HUES64 (cell line): ENCODE measurements at regions not wholly inside any gene's neighbourhood (a gene's known extent, or its start where the extent isn't known, plus 50 kb on each side); places are given as distances from the start of the nearest gene placed in this dataset.

ENCODE experiments used
- H3K27ac ChIP-seq: 2 replicates; pipeline ENCODE4 v1.7.0; 2013; ENCODE audit warnings: low read depth, low read length, inconsistent platforms
- H3K27me3 ChIP-seq: 2 replicates; pipeline ENCODE4 v1.6.1; 2013; ENCODE audit warnings: mild to moderate bottlenecking, low read length; ENCODE audit not compliant: insufficient read depth
- H3K36me3 ChIP-seq: 2 replicates; pipeline ENCODE4 v1.6.1; 2013; ENCODE audit warnings: mild to moderate bottlenecking, low read length; ENCODE audit not compliant: insufficient read depth
- H3K4me1 ChIP-seq: 2 replicates; pipeline ENCODE4 v1.6.1; 2013; ENCODE audit warnings: mild to moderate bottlenecking, low read length, moderate library complexity; ENCODE audit not compliant: insufficient read depth
- H3K4me3 ChIP-seq: 2 replicates; pipeline ENCODE4 v1.5.1; 2013; ENCODE audit warnings: mild to moderate bottlenecking, low read length, moderate library complexity
- H3K9ac ChIP-seq: 2 replicates; pipeline ENCODE4 v1.6.1; 2013; ENCODE audit warnings: mild to moderate bottlenecking, low read depth, low read length
- H3K9me3 ChIP-seq: 2 replicates; pipeline ENCODE4 v1.6.1; 2013; ENCODE audit warnings: low read depth, low read length; ENCODE audit not compliant: insufficient read depth
- WGBS: fragments of 150-250, 120-280 bp; methylation state at CpG from one replicate; pipeline ENCODE4 v1.1.7; 2013; ENCODE audit warnings: missing lambda C conversion rate; 5-methylcytosine and 5-hydroxymethylcytosine counted together

GRCh38 chr10:88209837-88210561, 346.6 kb downstream of the PTEN start:
- 0 out of 2 replicates have a peak, but pooled peaks cover 5% of the 10 kb centered on the region for H3K4me1 ChIP-seq
- H3K4me3 ChIP-seq, result no peak overlapping the region
- H3K9me3 ChIP-seq, result no peaks in the 10 kb centered on the region
- 95% methylated on average over 5 of the region's 5 CpGs for WGBS
- no peaks in the 10 kb centered on the region for H3K36me3 ChIP-seq
- no peak overlapping the region for H3K9ac ChIP-seq
- no peaks in the 10 kb centered on the region for H3K27me3 ChIP-seq
- H3K27ac ChIP-seq, result no peak overlapping the region

DNA sequence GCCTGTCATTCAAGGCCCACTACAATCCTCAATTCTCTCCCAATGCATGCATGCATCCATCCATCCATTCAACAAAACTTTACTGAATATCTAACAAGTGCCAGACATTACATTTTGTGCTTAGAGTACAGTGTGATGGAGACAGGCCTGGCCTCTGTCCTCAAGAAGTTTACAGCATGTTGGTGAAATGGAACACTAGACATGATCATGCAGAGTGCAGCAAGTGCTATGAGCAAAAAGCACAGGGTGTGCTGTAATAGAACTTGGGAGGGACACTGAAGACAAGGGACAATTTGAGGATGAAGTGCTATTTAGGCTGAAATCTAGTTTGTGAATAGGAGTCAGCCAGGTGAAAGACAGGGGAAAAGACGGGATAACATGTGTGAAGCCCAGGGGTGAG, 347.8 kb downstream of the PTEN start:
- H3K9me3 ChIP-seq, result no peaks in the 10 kb centered on the region
- no peak overlapping the region for H3K9ac ChIP-seq
- no peaks in the 10 kb centered on the region for H3K27me3 ChIP-seq
- H3K4me3 ChIP-seq, result no peak overlapping the region
- no peaks in the 10 kb centered on the region for H3K36me3 ChIP-seq
- H3K27ac ChIP-seq, result no peak overlapping the region
- 88% methylated on average over 1 of the region's 1 CpG for WGBS
- 0 out of 2 replicates have a peak, but pooled peaks cover 5% of the 10 kb centered on the region for H3K4me1 ChIP-seq

GRCh38 chr10:88212069-88212468, 348.6 kb downstream of the PTEN start:
- no peaks in the 10 kb centered on the region for H3K9me3 ChIP-seq
- no peak overlapping the region for H3K9ac ChIP-seq
- H3K4me3 ChIP-seq, result no peak overlapping the region
- H3K4me1 ChIP-seq, result peaks cover 6% of the 10 kb centered on the region; the same call in 1 of the 2 replicates
- no peak overlapping the region for H3K27ac ChIP-seq
- H3K27me3 ChIP-seq, result no peaks in the 10 kb centered on the region
- no peaks in the 10 kb centered on the region for H3K36me3 ChIP-seq

DNA sequence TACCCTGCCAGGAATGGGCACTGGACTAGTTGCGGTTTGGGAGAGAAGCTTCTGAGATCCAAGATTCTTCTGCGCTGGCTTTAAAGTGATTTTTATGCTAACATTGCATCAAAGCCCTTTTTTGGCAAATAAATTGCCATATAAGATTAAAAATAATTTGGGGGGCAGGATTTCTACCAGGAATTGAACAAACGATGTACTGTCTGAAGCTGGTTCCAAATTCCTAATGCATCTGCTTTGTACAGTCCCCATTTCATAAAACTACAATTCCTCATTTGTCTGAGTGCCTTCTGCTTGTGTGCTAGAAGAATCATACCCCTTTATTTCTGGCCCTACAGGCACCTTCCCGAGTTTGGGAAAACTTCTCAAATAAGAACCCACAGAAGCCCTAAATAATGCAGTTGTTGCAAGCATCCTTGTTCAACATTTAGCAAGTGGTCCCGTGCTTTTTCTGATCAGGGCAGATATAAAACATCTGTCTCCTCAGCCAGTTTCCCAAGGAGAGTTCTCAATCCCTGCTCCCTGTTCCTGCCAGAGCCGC, 349.7 kb downstream of the PTEN start:
- no peaks in the 10 kb centered on the region for H3K36me3 ChIP-seq
- H3K9me3 ChIP-seq, result no peaks in the 10 kb centered on the region
- H3K4me3 ChIP-seq, result no peak overlapping the region
- H3K9ac ChIP-seq, result no peak overlapping the region
- no peaks in the 10 kb centered on the region for H3K27me3 ChIP-seq
- peaks cover 8% of the 10 kb centered on the region; the same call in 1 of the 2 replicates for H3K4me1 ChIP-seq
- 94% methylated on average over 6 of the region's 6 CpGs for WGBS
- no peak overlapping the region for H3K27ac ChIP-seq

DNA sequence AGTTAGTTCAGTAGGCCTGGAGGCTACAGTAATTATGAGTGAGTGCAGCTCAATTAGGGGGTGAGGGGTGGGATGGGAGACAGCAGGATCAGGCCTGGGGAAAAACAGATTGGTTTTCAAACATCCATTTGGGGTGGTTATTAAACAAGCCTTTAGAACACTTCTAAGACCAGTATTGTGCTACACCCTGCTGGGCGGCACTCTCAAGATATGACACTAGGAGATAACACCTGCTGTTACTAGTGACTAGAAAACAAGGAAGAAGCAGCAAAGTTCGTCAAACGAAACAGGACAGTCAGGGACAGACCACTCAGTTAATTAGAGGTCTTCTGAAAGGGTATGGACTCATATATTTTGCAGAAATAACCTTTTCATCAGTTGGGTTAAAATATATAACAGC, 353.6 kb downstream of the PTEN start:
- Histone ChIP-seq H3K4me3 (no peak overlapping the region), H3K27ac (no peak overlapping the region), H3K9me3 (no peaks in the 10 kb centered on the region), H3K36me3 (no peaks in the 10 kb centered on the region), H3K27me3 (no peaks in the 10 kb centered on the region), H3K9ac (no peak overlapping the region), H3K4me1 (peaks cover 8% of the 10 kb centered on the region)
- 83% methylated on average over 3 of the region's 3 CpGs for WGBS

DNA sequence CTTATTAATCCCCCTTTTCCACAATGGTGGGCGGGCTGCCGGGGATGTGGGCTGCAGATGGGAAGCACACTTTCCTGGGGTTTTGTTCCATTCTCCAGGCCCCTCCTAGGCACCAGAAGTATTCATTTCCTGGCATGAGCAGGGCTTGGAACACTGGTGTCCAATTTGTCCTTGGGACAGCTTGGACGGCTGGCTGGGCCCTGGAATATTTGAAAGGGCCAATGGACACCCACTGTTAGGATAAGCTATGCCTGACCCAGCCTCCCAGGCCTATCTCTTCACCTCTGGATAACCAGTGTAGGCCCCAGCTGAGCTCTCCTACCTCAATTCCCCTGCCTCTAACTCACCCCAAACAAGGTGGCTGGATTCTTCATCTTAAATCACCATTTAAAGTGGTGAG, 354.9 kb downstream of the PTEN start:
- no peaks in the 10 kb centered on the region for H3K9me3 ChIP-seq
- H3K4me3 ChIP-seq, result no peak overlapping the region
- WGBS, result 93% methylated on average over 3 of the region's 3 CpGs
- H3K27ac ChIP-seq, result no peak overlapping the region
- peaks cover 8% of the 10 kb centered on the region for H3K4me1 ChIP-seq
- H3K9ac ChIP-seq, result no peak overlapping the region
- H3K36me3 ChIP-seq, result no peaks in the 10 kb centered on the region
- H3K27me3 ChIP-seq, result no peaks in the 10 kb centered on the region

DNA sequence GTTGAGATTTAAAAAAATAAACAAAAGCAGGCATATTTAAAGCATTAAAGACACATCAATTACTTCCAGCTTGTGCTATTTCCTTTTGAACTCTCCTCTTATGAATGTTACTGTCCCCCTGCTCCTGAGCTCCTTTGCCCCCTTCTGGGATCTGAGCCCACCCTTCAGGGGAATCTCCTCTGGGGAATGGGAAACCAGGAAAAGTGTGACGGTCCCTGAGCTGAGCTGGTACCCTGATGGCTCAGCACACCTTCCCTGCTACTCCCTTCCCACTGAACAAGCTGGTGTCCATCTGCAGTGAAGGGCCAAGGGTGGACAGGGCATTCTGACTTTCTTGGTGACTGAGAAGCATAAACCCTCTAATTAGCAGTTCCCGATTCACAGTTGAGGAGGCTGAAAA, 356.3 kb downstream of the PTEN start:
- Histone ChIP-seq H3K27me3 (no peaks in the 10 kb centered on the region), H3K9ac (no peak overlapping the region), H3K4me3 (no peak overlapping the region), H3K36me3 (no peaks in the 10 kb centered on the region), H3K27ac (no peak overlapping the region), H3K9me3 (no peaks in the 10 kb centered on the region), H3K4me1 (peaks cover 8% of the 10 kb centered on the region)
- WGBS, result 86% methylated on average over 2 of the region's 2 CpGs

GRCh38 chr10:88221010-88221973, 357.9 kb downstream of the PTEN start:
- no peaks in the 10 kb centered on the region for H3K36me3 ChIP-seq
- 80% methylated on average over 6 of the region's 6 CpGs for WGBS
- no peaks in the 10 kb centered on the region for H3K27me3 ChIP-seq
- no peak overlapping the region for H3K9ac ChIP-seq
- no peaks in the 10 kb centered on the region for H3K9me3 ChIP-seq
- H3K27ac ChIP-seq, result no peak overlapping the region
- H3K4me1 ChIP-seq, result peaks cover 8% of the 10 kb centered on the region
- H3K4me3 ChIP-seq, result no peak overlapping the region

DNA sequence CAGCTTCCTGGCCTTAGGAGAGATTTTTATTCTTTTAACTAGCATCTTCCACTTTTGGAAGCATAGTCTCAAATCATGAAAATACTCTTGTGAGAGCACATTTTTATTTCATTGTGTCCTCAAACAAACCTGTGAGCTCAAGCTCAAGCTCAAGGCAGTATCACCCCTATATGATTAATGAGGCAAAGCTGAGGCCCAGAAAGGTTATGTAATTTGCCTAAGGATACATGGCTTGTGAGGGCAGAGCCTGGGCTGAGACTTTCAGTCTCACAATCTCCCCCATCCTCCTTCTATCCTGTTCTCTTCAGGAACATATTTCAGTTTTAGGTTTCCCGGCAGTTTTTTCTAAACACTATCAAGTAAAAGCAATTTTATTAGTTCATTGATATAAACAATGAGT, 359.5 kb downstream of the PTEN start:
- peaks cover 12% of the 10 kb centered on the region for H3K4me1 ChIP-seq
- H3K27me3 ChIP-seq, result no peaks in the 10 kb centered on the region
- no peaks in the 10 kb centered on the region for H3K36me3 ChIP-seq
- H3K27ac ChIP-seq, result no peak overlapping the region
- H3K9ac ChIP-seq, result no peak overlapping the region
- no CpG with 5 or more reads among the region's 1 CpG for WGBS
- H3K9me3 ChIP-seq, result no peaks in the 10 kb centered on the region
- no peak overlapping the region for H3K4me3 ChIP-seq
